Sigmoid colon (tissue), 4 donors: ENCODE measurements at regions not wholly inside any gene's neighbourhood (a gene's known extent, or its start where the extent isn't known, plus 50 kb on each side); places are given as distances from the start of the nearest gene placed in this dataset.

ENCODE experiments used
- EP300 ChIP-seq, 4 donors: sonication (generic); formaldehyde crosslinking; IDR thresholded peaks; one replicate each; pipeline ENCODE4 v1.6.1; 2017; ENCODE audit warnings: antibody characterized with exemption in 4 of 4
- POLR2A ChIP-seq, 2 donors: fragments of 450-650 bp; IDR thresholded peaks; one replicate each; pipeline ENCODE4 v1.6.1; 2016; ENCODE audit warnings: antibody characterized with exemption in 2 of 2, mild to moderate bottlenecking in 2 of 2, moderate library complexity in 2 of 2
- POLR2AphosphoS5 ChIP-seq, 4 donors: sonication (generic); formaldehyde crosslinking; IDR thresholded peaks; one replicate each; pipeline ENCODE4 v1.6.1; 2017; ENCODE audit warnings: antibody characterized with exemption in 4 of 4
- TF ChIP-seq, protein P1 (sequence below), 4 experiments: fragments of 450-650 bp in 3 of 4; fragments of 200-600 bp in 1 of 4; IDR thresholded peaks; one replicate each; pipeline ENCODE4 v1.5.1; 2016 to 2019; ENCODE audit warnings: antibody characterized with exemption in 4 of 4, mild to moderate bottlenecking in 3 of 4, moderate library complexity in 2 of 4

DNA sequence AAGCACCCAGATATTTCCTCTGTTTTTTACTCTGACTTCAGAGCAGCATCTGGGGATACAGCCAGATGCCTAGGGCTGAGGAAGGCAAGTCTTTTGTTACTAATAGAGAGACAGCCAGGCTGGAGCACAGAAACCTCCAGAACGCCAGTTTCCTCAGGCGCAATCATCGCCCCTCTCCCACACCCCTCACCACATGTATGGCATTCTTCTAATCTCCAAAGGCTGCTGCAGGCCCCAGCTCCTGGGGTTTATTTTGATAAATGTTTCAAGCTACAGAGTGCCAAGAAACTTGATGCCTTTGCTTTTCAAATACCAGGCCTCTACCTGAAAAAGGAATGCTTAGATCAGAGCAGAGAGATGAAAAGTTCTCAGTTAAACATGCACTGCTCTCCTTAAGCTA lies 283.6 kb downstream of the RBM43 start:
- no peak for TF ChIP-seq EP300 (IDR thresholded peaks at IDR 0.05)
- no peak for TF ChIP-seq POLR2A (IDR thresholded peaks at IDR 0.05)
- TF ChIP-seq, protein P1, sequence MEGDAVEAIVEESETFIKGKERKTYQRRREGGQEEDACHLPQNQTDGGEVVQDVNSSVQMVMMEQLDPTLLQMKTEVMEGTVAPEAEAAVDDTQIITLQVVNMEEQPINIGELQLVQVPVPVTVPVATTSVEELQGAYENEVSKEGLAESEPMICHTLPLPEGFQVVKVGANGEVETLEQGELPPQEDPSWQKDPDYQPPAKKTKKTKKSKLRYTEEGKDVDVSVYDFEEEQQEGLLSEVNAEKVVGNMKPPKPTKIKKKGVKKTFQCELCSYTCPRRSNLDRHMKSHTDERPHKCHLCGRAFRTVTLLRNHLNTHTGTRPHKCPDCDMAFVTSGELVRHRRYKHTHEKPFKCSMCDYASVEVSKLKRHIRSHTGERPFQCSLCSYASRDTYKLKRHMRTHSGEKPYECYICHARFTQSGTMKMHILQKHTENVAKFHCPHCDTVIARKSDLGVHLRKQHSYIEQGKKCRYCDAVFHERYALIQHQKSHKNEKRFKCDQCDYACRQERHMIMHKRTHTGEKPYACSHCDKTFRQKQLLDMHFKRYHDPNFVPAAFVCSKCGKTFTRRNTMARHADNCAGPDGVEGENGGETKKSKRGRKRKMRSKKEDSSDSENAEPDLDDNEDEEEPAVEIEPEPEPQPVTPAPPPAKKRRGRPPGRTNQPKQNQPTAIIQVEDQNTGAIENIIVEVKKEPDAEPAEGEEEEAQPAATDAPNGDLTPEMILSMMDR (IDR thresholded peaks at IDR 0.05): no peak
- no peak for TF ChIP-seq POLR2AphosphoS5 (IDR thresholded peaks at IDR 0.05)
